HFFc6 (cell line): ENCODE measurements at regions not wholly inside any gene's neighbourhood (a gene's known extent, or its start where the extent isn't known, plus 50 kb on each side); places are given as distances from the start of the nearest gene placed in this dataset.

Source experiments
- DNase-seq: peaks from one replicate; pipeline ENCODE4 v3.0.0-alpha.2; 2018
- H3K27ac Mint-ChIP-seq: 2 replicates; pipeline ENCODE4 v1.8.0; 2020; ENCODE audit warnings: mild to moderate bottlenecking, mixed read lengths
- H3K27me3 Mint-ChIP-seq: 2 replicates; pipeline ENCODE4 v1.8.0; 2021; ENCODE audit warnings: mild to moderate bottlenecking, moderate library complexity, mixed read lengths; ENCODE audit not compliant: insufficient read depth
- H3K36me3 Mint-ChIP-seq: 2 replicates; pipeline ENCODE4 v1.8.0; 2021; ENCODE audit warnings: low read depth, mixed read lengths
- H3K4me1 Mint-ChIP-seq: 2 replicates; pipeline ENCODE4 v1.8.0; 2020; ENCODE audit warnings: low read depth, mixed read lengths
- H3K4me3 Mint-ChIP-seq: 2 replicates; pipeline ENCODE4 v1.8.0; 2020; ENCODE audit warnings: mild to moderate bottlenecking, moderate library complexity, mixed read lengths
- H3K9me3 Mint-ChIP-seq: 2 replicates; pipeline ENCODE4 v1.8.0; 2020; ENCODE audit warnings: mild to moderate bottlenecking, mixed read lengths
- TF ChIP-seq, protein P1 (sequence below): fragments of 200-600 bp; sonication (generic); IDR thresholded peaks from 2 replicates; pipeline ENCODE4 v1.5.0; 2021; ENCODE audit warnings: antibody characterized with exemption, mild to moderate bottlenecking

DNA sequence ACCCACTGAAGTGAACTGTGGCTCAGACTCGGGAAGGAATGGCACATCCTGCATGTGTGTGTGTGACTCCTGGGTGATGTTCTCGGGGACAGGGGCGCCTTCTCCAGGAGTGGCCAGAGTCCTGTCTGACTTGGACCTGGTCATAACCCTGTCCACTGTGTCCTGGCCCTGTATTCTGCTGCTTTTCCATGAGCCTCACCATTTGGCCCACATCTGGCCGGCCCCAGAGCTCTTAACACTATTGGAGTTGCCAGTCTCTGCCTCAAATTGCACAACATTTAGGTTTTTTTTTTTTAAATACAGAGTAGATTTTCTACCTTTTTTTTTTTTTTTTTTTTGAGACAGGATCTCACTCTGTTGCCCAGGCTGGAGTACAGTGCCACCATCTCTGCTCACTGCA lies 278.3 kb upstream of the TUT7 start:
- no peaks in the 10 kb centered on the region for H3K9me3 Mint-ChIP-seq
- TF ChIP-seq, protein P1, sequence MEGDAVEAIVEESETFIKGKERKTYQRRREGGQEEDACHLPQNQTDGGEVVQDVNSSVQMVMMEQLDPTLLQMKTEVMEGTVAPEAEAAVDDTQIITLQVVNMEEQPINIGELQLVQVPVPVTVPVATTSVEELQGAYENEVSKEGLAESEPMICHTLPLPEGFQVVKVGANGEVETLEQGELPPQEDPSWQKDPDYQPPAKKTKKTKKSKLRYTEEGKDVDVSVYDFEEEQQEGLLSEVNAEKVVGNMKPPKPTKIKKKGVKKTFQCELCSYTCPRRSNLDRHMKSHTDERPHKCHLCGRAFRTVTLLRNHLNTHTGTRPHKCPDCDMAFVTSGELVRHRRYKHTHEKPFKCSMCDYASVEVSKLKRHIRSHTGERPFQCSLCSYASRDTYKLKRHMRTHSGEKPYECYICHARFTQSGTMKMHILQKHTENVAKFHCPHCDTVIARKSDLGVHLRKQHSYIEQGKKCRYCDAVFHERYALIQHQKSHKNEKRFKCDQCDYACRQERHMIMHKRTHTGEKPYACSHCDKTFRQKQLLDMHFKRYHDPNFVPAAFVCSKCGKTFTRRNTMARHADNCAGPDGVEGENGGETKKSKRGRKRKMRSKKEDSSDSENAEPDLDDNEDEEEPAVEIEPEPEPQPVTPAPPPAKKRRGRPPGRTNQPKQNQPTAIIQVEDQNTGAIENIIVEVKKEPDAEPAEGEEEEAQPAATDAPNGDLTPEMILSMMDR = no peak
- no peak overlapping the region for H3K27ac Mint-ChIP-seq
- H3K27me3 Mint-ChIP-seq = peaks cover 16% of the 10 kb centered on the region
- peaks cover 3% of the 10 kb centered on the region; the same call in 1 of the 2 replicates for H3K4me1 Mint-ChIP-seq
- no peaks in the 10 kb centered on the region for H3K36me3 Mint-ChIP-seq
- no peak for DNase-seq
- H3K4me3 Mint-ChIP-seq = no peak overlapping the region

DNA sequence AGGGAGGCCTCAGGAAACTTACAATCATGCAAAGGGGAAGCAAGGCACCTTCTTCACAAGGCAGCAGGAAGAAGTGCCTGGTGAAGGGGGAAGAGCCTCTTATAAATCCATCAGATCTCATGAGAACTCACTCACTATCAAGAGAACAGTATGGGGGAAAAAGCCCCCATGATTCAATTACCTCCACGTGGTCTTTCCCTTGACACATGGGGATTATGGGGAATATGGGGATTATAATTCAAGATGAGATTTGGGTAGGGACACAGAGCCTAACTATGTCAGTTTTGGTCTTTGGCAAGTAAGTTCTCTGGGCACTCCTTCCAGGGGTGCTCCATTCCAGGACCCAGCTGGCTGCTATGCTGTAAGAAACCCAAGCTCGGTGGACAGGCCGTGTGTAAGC lies 275.3 kb upstream of the TUT7 start:
- no peak overlapping the region for H3K27ac Mint-ChIP-seq
- no peaks in the 10 kb centered on the region for H3K36me3 Mint-ChIP-seq
- no peaks in the 10 kb centered on the region for H3K4me1 Mint-ChIP-seq
- peaks cover 10% of the 10 kb centered on the region for H3K27me3 Mint-ChIP-seq
- TF ChIP-seq, protein P1 = no peak
- no peak overlapping the region for H3K4me3 Mint-ChIP-seq
- no peaks in the 10 kb centered on the region for H3K9me3 Mint-ChIP-seq
- DNase-seq = no peak

DNA sequence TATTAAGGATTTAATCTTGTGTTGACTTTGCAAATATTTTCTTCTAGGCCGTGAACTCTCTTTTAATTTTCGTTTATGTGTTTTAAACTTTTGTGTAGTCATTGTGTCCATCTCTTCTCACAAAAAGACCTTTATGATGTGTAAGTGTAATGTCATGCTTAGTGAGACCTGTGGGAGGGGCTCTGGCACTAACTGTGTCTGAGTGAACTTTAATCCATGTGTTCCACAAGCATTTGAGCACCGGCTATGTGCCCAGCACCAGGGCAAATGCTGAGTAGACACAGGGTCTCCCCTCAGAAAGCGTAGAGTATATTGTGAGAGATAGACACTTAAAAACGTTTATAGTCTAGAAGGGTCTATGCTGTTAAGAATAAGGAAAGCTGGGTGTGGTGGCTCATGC lies 272.6 kb upstream of the TUT7 start:
- H3K4me1 Mint-ChIP-seq = no peaks in the 10 kb centered on the region
- H3K27me3 Mint-ChIP-seq = peaks cover 1% of the 10 kb centered on the region; the same call in 1 of the 2 replicates
- no peak overlapping the region for H3K4me3 Mint-ChIP-seq
- no peak overlapping the region for H3K27ac Mint-ChIP-seq
- no peaks in the 10 kb centered on the region for H3K36me3 Mint-ChIP-seq
- TF ChIP-seq, protein P1 = no peak
- H3K9me3 Mint-ChIP-seq = no peaks in the 10 kb centered on the region
- no peak for DNase-seq

DNA sequence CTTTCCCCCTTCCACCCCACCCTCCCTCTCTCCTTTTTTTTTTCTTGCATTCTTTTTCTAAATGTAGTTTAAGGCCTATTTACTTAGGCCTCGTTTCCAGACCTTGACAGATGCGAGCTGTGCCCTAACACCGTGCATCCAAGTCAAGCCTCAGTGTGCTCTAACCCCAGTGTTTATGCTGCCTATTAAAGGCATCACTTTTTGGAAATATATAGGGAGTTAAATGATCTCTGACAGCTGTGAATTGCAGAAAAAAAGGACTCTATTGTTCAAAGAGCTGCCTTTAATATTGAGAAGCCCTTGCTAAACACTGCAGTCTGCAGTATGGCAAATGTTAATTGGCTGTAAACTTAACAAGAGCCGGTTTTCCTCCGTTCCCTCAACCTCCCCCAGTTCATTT lies 270.4 kb upstream of the TUT7 start:
- Mint-ChIP-seq H3K27me3 (no peaks in the 10 kb centered on the region), H3K9me3 (no peaks in the 10 kb centered on the region), H3K36me3 (no peaks in the 10 kb centered on the region), H3K4me3 (no peak overlapping the region), H3K27ac (no peak overlapping the region), H3K4me1 (no peaks in the 10 kb centered on the region)
- TF ChIP-seq, protein P1 = no peak
- no peak for DNase-seq

DNA sequence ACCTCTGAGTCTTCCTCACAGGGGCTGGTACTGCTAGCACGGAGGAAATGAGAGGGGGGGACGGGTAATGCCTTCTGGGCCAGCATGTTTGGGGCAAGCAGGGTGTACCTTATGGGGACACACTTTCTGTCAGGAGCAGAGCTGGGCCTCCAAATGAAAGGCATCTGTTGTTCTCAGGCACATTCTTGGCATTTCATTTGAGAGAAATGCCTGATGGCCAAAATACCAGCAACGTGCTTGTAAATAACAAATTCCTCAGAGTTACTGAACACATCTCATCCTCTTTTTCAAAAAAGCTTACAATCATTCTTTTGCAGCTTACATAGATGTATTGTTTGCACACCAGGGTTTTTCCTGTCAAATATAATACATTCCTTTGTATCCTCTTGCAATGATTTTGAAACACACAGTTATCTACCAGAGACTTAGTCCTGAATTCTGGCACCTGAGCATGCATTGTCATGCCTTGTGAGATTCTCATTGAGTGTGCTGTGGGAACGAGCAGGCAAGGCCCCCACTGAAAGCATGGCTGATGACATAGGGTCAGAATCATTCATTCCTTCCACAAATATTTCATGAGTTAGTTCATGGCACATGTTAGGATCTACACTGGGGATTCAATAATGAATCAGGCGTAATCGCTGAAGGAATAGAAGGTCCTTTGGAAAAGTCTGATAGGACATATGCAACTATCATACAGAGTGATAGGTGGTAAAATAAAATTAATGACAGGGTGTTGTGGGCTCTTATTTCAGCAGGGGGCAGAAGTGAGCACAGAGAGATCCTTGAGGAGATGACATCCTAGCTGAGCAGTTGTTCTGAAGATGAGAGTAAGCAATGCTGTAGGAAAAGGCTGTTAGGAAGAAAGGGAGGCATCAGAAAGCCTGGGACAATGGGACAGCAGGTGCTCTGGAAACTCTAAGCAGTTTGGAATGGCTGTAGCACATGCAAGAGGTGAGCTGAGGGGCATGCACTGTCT lies 260.9 kb upstream of the TUT7 start:
- Mint-ChIP-seq H3K27me3 (no peaks in the 10 kb centered on the region; the same call in 1 of the 2 replicates), H3K4me1 (peaks cover 15% of the 10 kb centered on the region), H3K27ac (peak overlapping the region; percentile 36), H3K9me3 (no peaks in the 10 kb centered on the region), H3K36me3 (no peaks in the 10 kb centered on the region), H3K4me3 (no peak overlapping the region)
- TF ChIP-seq, protein P1 = peak; percentile 81
- DNase-seq = peak; percentile 52
